BE2C (cell line): ENCODE measurements at regions not wholly inside any gene's neighbourhood (a gene's known extent, or its start where the extent isn't known, plus 50 kb on each side); places are given as distances from the start of the nearest gene placed in this dataset.

Experiments
- DNase-seq: peaks from one replicate; pipeline ENCODE4 v3.0.0-alpha.2; 2020
- H3K27me3 ChIP-seq: fragments of 250-450 bp; sonication (Bioruptor Pico); 2 replicates; pipeline ENCODE4 v1.5.1; 2020; ENCODE audit warnings: mild to moderate bottlenecking
- H3K36me3 ChIP-seq: fragments of 250-450 bp; sonication (Bioruptor Pico); 2 replicates; pipeline ENCODE4 v1.5.1; 2020; ENCODE audit warnings: mild to moderate bottlenecking
- H3K4me1 ChIP-seq: fragments of 250-450 bp; sonication (Bioruptor Pico); 2 replicates; pipeline ENCODE4 v1.5.1; 2020
- H3K4me3 ChIP-seq: 2 replicates; pipeline ENCODE4 v1.5.1; 2011; ENCODE audit warnings: low read depth, low read length
- H3K9me3 ChIP-seq: fragments of 250-450 bp; sonication (Bioruptor Pico); 2 replicates; pipeline ENCODE4 v1.5.1; 2020
- CTCF ChIP-seq: IDR thresholded peaks from 2 replicates; pipeline ENCODE4 v1.5.1; 2012; ENCODE audit warnings: mild to moderate bottlenecking, low read depth, low read length

- TF ChIP-seq CTCF = no peak
- Histone ChIP-seq H3K4me1 (no peaks in the 10 kb centered on the region), H3K9me3 (no peaks in the 10 kb centered on the region), H3K27me3 (no peaks in the 10 kb centered on the region), H3K4me3 (no peak overlapping the region), H3K36me3 (no peaks in the 10 kb centered on the region)
- DNase-seq = no peak
Observed at GRCh38 chr2:163253621-163254285, 415.2 kb upstream of the KCNH7 start.

GRCh38 chr2:163252199-163252598 lies 413.6 kb upstream of the KCNH7 start:
- DNase-seq = no peak
- no peaks in the 10 kb centered on the region for H3K4me1 ChIP-seq
- no peaks in the 10 kb centered on the region for H3K36me3 ChIP-seq
- no peaks in the 10 kb centered on the region for H3K27me3 ChIP-seq
- no peaks in the 10 kb centered on the region for H3K9me3 ChIP-seq
- no peak for TF ChIP-seq CTCF
- no peak overlapping the region for H3K4me3 ChIP-seq

GRCh38 chr2:163248376-163249253 lies 410.0 kb upstream of the KCNH7 start:
- no peak for DNase-seq
- no peaks in the 10 kb centered on the region for H3K27me3 ChIP-seq
- TF ChIP-seq CTCF = no peak

GRCh38 chr2:163247847-163248220 lies 409.3 kb upstream of the KCNH7 start:
- Histone ChIP-seq H3K4me3 (no peak overlapping the region), H3K9me3 (no peaks in the 10 kb centered on the region), H3K27me3 (no peaks in the 10 kb centered on the region), H3K4me1 (no peaks in the 10 kb centered on the region), H3K36me3 (no peaks in the 10 kb centered on the region)
- no peak for DNase-seq
- no peak for TF ChIP-seq CTCF

More at GRCh38 chr2:163248376-163249253, 410.0 kb upstream of the KCNH7 start:
- Histone ChIP-seq H3K4me3 (no peak overlapping the region), H3K36me3 (no peaks in the 10 kb centered on the region), H3K4me1 (no peaks in the 10 kb centered on the region), H3K9me3 (no peaks in the 10 kb centered on the region)

- no peak for TF ChIP-seq CTCF
- DNase-seq = no peak
- no peaks in the 10 kb centered on the region for H3K4me1 ChIP-seq
- no peaks in the 10 kb centered on the region for H3K27me3 ChIP-seq
- H3K36me3 ChIP-seq = no peaks in the 10 kb centered on the region
- H3K9me3 ChIP-seq = no peaks in the 10 kb centered on the region
- H3K4me3 ChIP-seq = no peak overlapping the region
Observed at GRCh38 chr2:163247156-163247846, 408.7 kb upstream of the KCNH7 start.
